ENCODE measurements at regions not wholly inside any gene's neighbourhood (a gene's known extent, or its start where the extent isn't known, plus 50 kb on each side); places are given as distances from the start of the nearest gene placed in this dataset.

GRCh38 chr3:22471557-22471956 lies 720.5 kb upstream of the ZNF385D start:
- Histone ChIP-seq H2AFZ (ENCODE audit: low read depth) (no peak overlapping the region), H3K27ac (ENCODE audit: low read depth in 2 of 2, low read length in 1 of 2) (no peak overlapping the region), H3K4me1 (ENCODE audit: control insufficient read depth in 1 of 2, insufficient read depth in 2 of 2, low read depth in 1 of 2, low read length in 1 of 2) (peaks cover 0 to 3% of the 10 kb centered on the region in 2 experiments; a peak in 1 of 4 replicates), H3K9me2 (no peaks in the 10 kb centered on the region), H3K4me3 (ENCODE audit: low read depth in 2 of 2, low read length in 1 of 2) (no peak overlapping the region), H3K27me3 (ENCODE audit: insufficient read depth) (no peaks in the 10 kb centered on the region), H3K79me2 (ENCODE audit: insufficient read depth) (no peaks in the 10 kb centered on the region), H4K20me1 (ENCODE audit: insufficient read depth) (no peaks in the 10 kb centered on the region), H3K9ac (no peak overlapping the region), H3K9me3 (no peaks in the 10 kb centered on the region), H3K36me3 (replicated peaks in 1 of 2; ENCODE audit: control insufficient read depth in 1 of 2, insufficient read depth in 2 of 2, low read length in 1 of 2) (no peaks in the 10 kb centered on the region), H3F3A (replicated peaks; ENCODE audit: insufficient read depth) (peaks cover 9% of the 10 kb centered on the region), H3K4me2 (no peak overlapping the region)
- no peak for DNase-seq
- 60% methylated on average over 4 of the region's 4 CpGs for WGBS (ENCODE audit: low lambda C conversion rate)
- CTCF ChIA-PET = no interaction called here
- no peak for TF ChIP-seq MXI1 (IDR thresholded peaks at IDR 0.05; ENCODE audit: low read depth, low read length)
- TF ChIP-seq NFIC (IDR thresholded peaks at IDR 0.05; ENCODE audit: borderline replicate concordance) = no peak
- TF ChIP-seq SMC3 (IDR thresholded peaks at IDR 0.05; ENCODE audit: low read depth, low read length) = no peak
- TF ChIP-seq TEAD4 (IDR thresholded peaks at IDR 0.05; ENCODE audit: borderline replicate concordance, insufficient read depth) = no peak
- TF ChIP-seq PBX3 (IDR thresholded peaks at IDR 0.05) = no peak
- no peak for TF ChIP-seq POLR2AphosphoS5 (IDR thresholded peaks at IDR 0.05; ENCODE audit: low read depth, low read length)
- TF ChIP-seq TAF1 (IDR thresholded peaks at IDR 0.05; ENCODE audit: borderline replicate concordance, low read depth, low read length) = no peak
- no peak for TF ChIP-seq IRF3 (IDR thresholded peaks at IDR 0.05; ENCODE audit: low read depth, low read length)
- no peak for TF ChIP-seq FOXJ3 (CRISPR knock-in tag; IDR thresholded peaks at IDR 0.05)
- TF ChIP-seq GATA2 (CRISPR knock-in tag; IDR thresholded peaks at IDR 0.05) = no peak
- no peak for TF ChIP-seq EP300 (IDR thresholded peaks at IDR 0.05; ENCODE audit: borderline replicate concordance in 1 of 2, low read depth in 1 of 2, low read length in 1 of 2)
- no peak for TF ChIP-seq NRF1 (IDR thresholded peaks at IDR 0.05; ENCODE audit: low read depth, low read length)
- TF ChIP-seq ELF1 (IDR thresholded peaks at IDR 0.05) = no peak
- no peak for TF ChIP-seq REST (IDR thresholded peaks at IDR 0.05; ENCODE audit: low read depth, low read length)
- TF ChIP-seq TCF12 (IDR thresholded peaks at IDR 0.05) = no peak
- no peak for TF ChIP-seq EZH2phosphoT487 (IDR thresholded peaks at IDR 0.05; ENCODE audit: borderline replicate concordance, low read depth)
- TF ChIP-seq SIN3A (IDR thresholded peaks at IDR 0.05; ENCODE audit: borderline replicate concordance, low read depth, low read length) = no peak
- no peak for TF ChIP-seq FOXM1 (IDR thresholded peaks at IDR 0.05; ENCODE audit: low read depth)
- POLR2A ChIA-PET = no interaction called here

Data from SK-N-SH (cell line).